Right ventricle myocardium inferior (tissue), 1 donor: ENCODE measurements at regions not wholly inside any gene's neighbourhood (a gene's known extent, or its start where the extent isn't known, plus 50 kb on each side); places are given as distances from the start of the nearest gene placed in this dataset.
A peak's percentile ranks its signal among the peaks of the same experiment; 100 is the strongest.
"Not testable (repeated sequence)": the region's sequence is repeated elsewhere in the genome, so short reads cannot be mapped to it uniquely, and the experiment has no call there.

ENCODE experiments used
- ATAC-seq: fragments of 200-7000 bp; cut with Tn5 transposase; one replicate; pipeline ENCODE4 v1.9.1; 2020; ENCODE audit warnings: mild to moderate bottlenecking, moderate library complexity
- DNase-seq: peaks from one replicate; pipeline ENCODE4 v3.0.0; 2021; ENCODE audit errors: missing footprints
- intact Hi-C: fragments of 100-400 bp; cut with DNase I; formaldehyde crosslinking; loops from one replicate; pipeline ENCODE4 v1.11.0; 2022
- donor health status: DM: no; HTN: yes; CAD: no; lungs with severe emphysema.

DNA sequence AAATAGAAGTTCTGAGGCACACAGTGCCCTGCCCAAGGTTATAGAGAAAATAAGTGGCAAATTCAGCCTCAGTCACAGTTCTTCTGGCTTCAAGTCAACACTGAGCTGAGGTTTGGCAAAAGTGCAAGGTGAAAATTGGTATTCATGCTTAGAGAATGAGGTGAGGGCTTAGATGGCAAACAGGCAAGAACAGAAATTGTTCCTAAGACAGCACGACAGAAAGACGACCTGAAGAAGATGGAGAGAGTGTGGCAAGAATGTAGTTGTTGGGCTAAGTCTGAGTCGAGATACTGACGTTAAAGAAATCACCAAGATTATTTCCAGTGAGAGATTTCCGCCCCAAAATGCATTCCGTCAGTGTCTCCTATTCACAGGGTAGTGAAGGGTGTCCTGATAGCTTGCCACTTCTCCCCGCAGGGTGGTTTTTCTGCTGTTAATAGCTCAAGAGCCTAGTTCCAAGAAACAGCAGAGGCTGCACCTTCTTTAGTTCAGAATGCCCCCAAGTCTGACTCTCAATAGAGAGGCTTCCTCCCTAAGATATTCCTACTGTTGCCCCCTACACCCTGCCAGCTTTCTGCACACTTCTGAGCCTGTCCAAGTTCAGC, 260.8 kb upstream of the AMIGO2 start:
- no peak for DNase-seq
- no peak for ATAC-seq
- intact Hi-C loops: no loop called here

DNA sequence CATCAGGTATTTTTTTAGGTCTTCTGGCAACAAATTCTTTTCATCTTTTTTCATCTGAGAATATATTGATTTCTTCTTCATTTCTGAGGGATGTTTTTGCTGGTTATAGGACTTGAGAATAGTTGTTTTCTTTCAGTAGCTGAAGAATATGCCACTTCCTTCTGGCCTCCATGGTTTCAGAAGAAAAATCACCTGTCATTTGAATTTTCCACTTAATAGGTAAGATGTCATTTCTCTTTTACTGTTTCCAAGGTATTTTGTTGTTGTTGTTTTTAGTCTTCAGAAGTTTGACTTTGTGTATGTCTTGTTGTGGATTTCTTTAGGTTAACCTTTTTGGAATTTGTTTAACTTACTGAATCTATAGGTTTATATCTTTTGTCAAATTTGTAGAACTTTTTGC, 257.8 kb upstream of the AMIGO2 start:
- intact Hi-C loops: no loop called here
- ATAC-seq (no peak), DNase-seq (no peak)

DNA sequence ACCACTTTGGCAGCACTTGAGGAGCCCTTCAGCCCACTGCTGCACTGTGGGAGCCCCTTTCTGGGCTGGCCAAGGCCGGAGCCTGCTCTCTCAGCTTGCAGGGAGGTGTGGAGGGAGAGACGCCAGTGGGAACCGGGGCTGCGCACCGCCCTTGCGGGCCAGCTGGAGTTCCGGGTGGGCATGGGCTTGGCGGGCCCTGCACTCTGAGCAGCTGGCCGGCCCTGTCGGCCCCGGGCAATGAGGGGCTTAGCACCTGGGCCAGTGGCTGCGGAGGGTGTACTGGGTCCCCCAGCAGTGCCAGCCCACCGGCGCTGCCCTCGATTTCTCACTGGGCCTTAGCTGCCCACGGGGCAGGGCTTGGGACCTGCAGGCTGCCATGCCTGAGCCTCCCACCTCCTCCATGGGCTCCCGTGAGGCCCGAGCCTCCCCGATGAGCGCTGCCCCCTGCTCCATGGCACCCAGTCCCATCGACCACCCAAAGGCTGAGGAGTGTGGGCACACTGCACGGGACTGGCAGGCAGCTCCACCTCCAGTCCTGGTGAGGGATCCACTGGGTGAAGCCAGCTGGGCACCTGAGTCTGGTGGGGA, 253.6 kb upstream of the AMIGO2 start:
- ATAC-seq, DNase-seq, intact Hi-C loops: not testable (repeated sequence)

DNA sequence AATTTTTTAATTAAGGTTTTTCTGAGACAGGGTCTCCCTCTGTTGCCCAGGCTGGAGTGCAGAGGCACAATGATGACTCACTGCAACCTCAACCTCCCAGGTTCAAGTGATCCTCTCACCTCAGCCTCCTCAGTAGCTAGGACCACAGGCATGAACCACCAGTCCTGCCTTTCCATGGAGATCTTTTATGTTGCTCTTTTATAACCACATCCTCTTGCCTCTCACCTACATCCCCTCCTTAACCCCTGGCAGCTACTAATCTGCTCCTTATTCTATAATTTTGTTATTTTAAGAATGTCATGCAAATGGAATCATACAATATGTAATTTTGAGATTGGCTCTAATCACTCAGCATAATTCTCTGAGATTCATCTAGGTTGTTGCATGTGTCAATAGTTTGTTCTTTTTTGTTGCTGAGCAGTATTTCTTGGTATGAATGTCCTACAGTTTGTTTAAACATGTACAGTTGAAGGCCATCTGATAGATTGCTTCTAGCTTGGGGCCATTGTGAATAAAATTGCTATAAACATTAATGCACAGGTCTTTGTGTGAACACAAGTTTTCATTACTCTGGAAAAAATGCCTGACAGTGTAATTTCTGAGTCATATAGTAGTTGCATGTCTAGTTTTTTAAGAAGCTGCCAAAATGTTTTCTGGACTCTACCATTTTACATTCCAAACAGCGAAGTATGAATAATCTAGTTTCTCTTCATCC, 249.2 kb upstream of the AMIGO2 start:
- ATAC-seq (no peak), DNase-seq (no peak)
- intact Hi-C loops: no loop called here

DNA sequence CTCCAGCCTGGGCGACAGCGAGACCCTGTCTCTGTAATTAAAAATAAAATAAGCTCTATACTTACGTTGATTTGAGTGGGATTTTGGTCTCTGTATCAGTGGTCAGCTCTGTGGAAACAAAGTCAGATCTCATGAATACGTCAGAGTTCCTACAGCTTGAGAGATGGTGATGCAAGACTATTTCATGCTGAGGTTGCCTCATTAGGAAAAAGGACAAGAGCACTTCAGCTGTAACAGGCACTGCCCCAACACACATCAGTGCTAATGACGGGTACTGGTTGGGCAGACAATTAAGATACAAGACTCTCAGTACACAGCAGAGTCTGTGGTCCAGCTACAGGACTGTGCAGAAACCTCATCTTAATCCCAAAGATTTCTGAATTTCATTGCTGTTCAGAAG, 246.4 kb upstream of the AMIGO2 start:
- DNase-seq (no peak), ATAC-seq (no peak)
- intact Hi-C loops: no loop called here

DNA sequence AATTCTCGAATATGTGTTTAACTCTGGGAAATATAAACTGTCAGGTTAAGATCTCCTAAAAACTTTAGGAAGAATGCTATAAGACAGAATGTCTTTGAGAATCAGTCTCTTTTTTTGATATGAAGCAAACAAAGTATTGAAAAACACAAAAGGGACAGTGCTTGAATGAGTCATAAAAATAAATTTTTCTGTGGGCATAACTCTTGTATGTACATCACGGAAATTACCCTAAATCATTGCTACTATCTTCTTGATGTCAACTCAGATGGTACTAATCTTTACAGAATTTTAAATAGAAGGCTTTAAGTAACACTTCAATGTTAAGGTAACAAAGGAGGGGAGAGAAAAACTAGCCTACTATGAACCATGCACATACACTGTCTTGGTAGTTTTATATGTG, 244.0 kb upstream of the AMIGO2 start:
- ATAC-seq (no peak), DNase-seq (no peak)
- intact Hi-C loops: no loop called here

DNA sequence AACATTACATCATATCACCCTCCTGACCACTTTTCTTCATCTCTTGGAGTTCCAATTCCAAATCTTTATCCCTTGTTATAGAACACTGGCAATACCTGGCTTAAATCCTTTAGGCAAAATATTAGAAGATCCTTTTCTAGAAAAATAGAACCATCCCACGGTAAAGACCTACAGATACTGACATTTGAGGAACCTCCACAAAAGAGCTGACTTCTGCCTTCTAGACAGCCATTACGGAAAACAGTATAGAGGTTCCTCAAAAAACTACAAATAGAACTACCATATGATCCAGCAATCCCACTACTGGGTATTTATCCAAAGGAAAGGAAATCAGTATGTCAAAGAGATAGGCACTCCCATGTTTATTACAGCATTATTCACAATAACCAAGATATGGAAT, 241.7 kb upstream of the AMIGO2 start:
- DNase-seq (no peak), ATAC-seq (no peak)
- intact Hi-C loops: no loop called here

DNA sequence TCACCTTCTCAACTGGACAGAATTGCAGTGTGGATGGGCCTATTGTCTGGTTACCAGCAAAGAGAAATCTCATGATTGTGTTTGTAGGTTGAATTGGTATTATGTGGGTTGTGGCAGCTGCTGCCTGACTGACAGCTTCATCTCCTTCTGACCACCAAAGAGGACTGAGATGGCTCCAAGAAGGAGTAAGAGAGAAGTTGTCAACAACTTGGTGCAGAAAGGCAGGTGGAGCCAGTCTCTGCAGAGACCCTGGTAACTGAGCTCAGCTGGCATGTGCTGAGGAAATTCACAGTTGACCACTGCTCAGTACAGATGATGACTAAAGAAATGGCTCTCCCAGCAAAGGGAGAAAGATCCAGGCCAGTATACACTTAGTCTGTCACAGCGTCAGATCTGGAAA, 240.0 kb upstream of the AMIGO2 start:
- ATAC-seq (no peak), DNase-seq (no peak)
- intact Hi-C loops: loop anchor here (5.0 kb wide), 1 partner anchor 43 kb away; no protein-coding TSS in a partner anchor

DNA sequence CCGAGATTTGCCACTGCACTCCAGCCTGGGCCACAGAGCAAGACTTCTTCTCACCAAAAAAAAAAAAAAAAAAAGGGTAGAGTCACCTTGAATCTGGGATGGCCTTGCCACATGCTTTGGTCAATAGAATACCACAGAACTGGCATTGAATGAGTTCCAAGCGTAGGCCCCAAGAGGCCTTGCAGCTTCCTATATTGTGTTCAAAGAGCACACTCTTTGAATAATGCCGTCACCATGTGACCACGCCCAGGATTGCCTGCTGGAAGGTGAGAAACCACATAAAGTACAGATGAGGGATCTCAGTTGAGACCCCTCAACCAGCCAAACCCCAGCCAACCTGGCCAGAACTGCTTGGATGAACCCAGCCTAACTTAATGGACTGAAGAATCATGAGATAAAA, 239.2 kb upstream of the AMIGO2 start:
- ATAC-seq (no peak), DNase-seq (no peak)
- intact Hi-C loops: loop anchor here (5.0 kb wide), 1 partner anchor 43 kb away; no protein-coding TSS in a partner anchor

DNA sequence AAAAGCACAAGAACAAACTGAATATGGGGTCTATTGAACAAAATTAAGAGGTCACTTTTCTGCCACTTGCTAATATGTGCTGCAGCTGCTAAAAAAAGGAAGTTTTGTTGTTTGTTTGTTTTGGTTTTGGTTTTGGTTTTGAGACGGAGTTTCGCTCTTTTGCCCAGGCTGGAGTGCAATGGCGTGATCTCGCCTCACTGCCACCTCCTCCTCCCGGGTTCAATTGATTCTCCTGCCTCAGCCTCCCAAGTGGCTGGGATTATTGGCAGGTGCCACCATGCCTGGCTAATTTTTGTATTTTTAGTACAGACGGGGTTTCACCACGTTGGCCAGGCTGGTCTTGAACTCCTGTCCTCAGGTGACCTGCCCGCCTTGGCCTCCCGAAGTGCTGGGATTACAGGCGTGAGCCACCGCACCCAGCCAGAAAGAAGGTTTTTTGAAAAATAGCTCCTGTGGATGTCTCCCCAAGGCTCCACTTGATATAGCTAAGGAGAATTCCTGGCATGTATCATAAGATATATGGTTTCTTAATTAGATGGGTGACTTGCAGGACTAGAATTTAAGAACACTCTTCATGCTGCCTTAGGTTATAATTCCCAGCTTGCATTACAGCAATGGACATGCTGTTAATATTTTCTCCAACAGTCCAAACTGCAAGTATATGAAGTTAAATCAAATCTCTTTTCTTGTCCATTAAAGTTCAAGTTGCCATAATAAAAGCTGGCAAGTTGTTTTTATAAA, 237.6 kb upstream of the AMIGO2 start:
- intact Hi-C loops: loop anchor here (5.0 kb wide), 1 partner anchor 45 kb away; no protein-coding TSS in a partner anchor
- ATAC-seq: no peak

DNA sequence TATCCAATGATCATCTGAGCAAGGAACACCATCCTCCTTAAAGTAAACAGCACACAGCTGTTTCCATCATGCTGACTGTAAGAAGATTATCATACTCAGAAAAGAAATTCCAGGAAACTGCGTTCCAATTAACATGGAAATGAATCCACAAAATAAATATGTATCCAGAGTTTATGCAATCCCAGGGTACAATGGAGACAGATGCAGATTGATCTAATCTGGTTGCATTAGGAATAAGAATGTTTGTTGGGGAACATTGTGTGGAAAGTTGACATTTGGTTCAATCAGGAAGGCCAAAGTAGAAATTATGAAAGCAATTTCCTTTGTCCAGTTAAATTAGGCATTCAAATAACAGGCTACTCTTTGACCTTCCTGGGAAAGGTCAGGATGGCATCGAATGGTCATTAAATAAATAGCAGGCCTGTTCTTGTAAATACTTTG, 236.9 kb upstream of the AMIGO2 start:
- intact Hi-C loops: loop anchor here (5.0 kb wide), 1 partner anchor 46 kb away; no protein-coding TSS in a partner anchor
- peak; percentile 62 for ATAC-seq
- no peak for DNase-seq

More for the DNA sequence above, 237.6 kb upstream of the AMIGO2 start:
- no peak for DNase-seq

DNA sequence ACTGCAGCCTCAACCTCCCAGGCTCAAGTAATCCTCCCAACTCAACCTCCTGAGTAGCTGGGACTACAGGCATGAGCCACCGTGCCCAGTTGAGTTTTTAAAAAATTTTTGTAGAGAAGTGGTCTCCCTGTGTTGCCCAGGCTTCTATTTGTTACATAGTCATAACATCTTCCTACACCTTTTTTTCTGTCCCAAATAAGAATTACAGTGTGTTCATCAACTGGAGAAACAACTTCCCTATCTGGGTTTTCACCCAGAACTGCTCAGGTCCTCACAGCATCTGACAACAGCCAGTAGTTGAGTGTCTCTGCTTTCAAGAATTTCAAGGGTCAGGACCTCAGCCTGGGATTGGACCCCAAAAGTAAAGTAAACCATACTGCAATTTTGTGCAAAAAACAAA, 235.2 kb upstream of the AMIGO2 start:
- DNase-seq: no peak
- ATAC-seq: no peak
- intact Hi-C loops: loop anchor here (5.0 kb wide), 1 partner anchor 47 kb away; no protein-coding TSS in a partner anchor

DNA sequence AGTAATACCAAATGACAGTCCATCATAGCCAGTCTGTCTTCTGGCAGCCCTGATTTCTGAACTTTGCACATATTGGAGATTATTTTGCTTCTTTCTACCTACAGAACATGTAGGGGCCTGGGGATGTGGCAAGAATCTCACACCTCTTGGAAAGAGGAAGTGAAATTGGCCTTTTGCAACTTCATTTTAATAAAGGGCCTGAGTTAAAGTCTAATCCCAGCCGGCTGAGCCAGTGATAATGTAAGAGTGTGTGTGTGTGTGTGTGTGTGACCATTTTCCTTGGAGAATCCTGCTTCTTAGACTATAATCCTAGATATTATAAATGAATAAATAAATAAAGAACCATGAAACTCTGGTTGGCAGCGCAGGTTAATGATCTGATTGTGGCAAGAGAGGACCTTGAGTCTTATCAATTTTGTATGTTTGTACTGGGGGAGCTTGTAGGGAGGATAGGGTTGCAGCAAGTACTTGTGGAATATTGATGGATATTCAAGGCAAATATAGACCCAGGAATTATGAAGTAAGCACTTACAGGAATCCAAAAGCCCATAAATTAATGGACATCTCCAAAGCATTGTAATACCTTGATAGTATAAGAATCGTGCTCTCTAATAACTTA, 233.2 kb upstream of the AMIGO2 start:
- intact Hi-C loops: no loop called here
- DNase-seq: no peak
- ATAC-seq: no peak

DNA sequence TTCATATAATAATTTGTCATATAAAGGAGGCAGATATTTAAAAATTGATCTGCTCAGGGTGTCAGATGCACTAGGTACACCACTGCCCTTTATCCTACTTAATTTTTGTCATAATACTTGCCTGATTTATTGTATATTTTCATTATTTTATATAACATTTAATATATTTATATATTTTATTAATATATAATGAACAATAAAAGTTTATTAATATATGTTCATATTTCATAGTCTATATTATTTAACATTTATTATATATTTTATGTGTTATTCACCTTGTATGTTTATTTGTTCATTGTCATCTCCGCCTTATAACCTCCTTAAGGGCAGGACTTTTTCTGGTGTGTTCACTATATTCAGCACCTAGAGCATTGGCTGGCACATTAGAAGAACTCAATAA, 232.4 kb upstream of the AMIGO2 start:
- no peak for ATAC-seq
- DNase-seq: no peak
- intact Hi-C loops: no loop called here

DNA sequence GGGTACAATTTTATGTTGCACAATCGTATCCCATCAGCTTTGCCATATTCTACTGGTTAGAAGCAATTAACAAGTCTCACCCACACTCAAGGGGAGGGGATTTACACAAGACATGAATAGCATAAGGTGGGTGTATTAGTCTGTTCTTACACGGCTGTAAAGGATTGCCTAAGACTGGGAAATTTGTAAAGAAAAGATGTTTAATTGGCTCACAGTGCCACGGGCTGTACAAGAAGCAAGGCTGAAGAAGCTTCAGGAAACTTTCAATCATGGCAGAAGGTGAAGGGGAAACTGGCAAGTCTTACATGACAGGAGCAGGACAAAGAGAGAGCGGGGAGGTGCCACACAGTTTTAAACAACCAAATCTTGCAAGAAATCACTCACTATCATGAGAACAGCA, 231.8 kb upstream of the AMIGO2 start:
- ATAC-seq (no peak), DNase-seq (no peak)
- intact Hi-C loops: no loop called here

DNA sequence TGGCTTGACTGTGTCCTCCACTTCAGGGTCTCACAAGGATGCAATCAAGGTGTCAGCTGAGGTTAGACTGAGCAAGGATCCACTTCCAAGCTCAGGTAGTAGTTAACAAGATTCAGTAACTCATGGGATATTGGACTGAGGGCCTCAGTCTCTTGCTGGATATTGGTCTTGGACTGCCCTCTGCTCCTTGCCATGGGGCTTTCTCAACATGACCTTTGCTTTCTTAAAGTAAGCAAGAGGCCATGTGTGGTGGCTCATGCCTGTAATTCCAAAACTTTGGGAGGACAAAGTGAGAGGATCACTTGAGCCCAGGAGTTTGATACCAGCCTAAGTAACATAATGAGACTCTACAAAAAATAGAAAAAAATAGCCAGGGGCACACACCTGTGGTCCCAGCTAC, 231.3 kb upstream of the AMIGO2 start:
- ATAC-seq (no peak), DNase-seq (no peak)
- intact Hi-C loops: no loop called here

DNA sequence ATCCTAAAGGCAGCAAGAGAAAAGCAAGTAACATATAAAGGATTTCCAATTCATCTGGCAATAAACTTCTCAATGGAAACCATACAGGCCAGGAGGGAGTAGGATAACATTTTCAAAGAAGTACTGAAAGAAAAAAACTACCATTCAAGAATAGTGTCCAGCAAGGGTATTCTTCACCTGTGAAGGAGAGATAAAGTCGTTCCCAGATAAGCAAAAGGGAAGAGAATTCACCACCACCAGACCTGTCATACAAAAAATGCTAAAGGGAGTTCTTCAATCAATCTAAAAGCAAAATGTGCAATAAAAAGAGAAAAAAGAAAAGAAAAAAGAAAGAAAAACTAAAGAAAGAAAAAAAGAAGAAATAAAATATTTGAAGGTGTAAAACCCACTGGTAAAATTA, 228.9 kb upstream of the AMIGO2 start:
- intact Hi-C loops: loop anchor here (5.0 kb wide), 2 partner anchors 226 to 276 kb away; no protein-coding TSS in a partner anchor
- no peak for DNase-seq
- no peak for ATAC-seq

DNA sequence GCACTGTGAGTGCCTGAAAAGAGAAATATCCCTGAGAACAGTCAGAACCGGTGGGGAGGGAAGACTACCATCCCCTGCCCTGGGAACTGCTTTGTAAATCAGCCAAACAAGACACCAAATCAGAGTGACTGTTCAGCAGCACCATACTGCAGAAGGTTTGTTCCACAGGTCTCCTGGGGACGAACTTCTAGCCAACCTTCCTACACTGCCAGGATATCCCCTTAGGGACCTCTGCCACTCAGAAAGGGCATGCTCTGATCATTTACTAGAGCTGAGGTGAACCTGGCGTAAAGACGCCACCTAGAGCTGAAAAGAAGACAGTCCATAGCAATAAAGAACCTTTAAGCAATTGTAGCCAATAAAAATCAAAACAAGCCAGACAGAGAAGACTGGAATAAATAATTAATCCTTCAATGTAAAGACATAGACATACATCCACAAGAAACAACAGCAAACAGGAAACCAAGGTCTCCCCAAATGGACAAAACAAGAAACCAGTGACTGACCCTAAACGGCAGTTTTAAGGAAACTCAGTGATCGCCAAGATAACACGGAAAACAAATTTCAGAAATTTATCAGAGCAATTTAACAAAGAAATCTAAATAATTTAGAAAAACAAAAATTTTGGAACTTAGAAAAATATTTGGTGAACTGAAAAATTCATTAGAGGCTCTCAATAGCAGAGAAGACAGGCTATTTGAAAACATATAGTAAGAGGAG, 228.1 kb upstream of the AMIGO2 start:
- intact Hi-C loops: loop anchor here (5.0 kb wide), 2 partner anchors 226 to 276 kb away; no protein-coding TSS in a partner anchor
- ATAC-seq: peak; percentile 73
- DNase-seq: no peak
